ENCODE measurements at regions not wholly inside any gene's neighbourhood (a gene's known extent, or its start where the extent isn't known, plus 50 kb on each side); places are given as distances from the start of the nearest gene placed in this dataset.

DNA sequence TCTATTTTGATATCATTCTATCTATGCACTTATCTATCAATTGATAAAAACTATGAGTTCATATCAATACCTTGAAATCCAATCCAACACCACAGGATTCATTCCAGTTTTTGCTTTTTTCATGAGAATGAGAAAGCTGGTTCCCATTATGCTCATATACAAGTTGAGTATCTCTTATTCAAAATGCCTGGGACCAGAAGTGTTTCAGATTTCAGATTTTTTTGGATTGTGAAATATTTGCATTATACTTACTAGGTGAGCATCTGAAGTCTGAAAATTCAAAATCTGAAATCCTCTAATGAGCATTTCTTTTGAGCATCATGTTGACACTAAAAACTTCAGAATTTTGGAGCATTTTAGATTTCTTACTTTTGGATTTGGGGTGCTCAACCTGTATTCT lies 67.8 kb upstream of the DCBLD2 start:
- in situ Hi-C loops (cut with MboI; ENCODE audit: low sequenced_read_pairs), result no loop called here

DNA sequence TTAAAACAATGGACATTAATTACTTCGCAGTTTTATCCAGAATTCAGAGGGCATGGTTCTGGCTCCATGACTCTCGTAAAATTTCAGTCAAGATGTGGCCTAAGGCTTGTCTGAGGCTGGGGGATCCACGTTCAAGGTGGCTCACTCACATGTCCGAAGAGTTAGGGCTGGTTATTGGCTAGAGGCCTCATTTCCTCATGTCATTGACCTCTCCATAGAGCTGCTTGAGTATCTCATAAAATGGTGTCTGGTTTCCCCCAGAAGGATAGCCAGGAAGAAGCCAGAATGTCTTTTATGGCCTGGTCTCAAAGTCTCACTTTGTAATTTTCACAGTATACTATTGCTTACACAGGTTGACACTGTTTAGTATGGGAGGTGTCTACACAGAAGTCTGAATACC lies 67.3 kb upstream of the DCBLD2 start:
- in situ Hi-C loops (cut with MboI; ENCODE audit: low sequenced_read_pairs), result no loop called here

DNA sequence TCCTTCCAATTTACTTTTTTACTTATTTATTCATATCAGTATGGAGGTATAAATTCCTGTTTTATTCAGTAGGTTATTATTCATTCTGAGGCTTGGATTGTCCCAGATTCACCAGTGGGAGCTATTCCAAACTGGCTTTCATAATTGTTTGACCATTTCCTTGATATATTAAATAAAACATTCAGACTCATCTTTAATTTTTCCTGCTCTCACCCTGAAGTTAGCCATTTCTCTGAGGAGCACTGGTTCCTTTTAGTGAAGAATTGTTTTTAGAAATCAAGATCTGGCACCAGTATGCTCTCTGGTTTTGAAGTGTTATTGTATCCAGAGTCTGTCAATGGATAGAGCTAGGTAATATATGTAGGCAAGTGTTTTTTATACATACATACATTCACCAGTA lies 66.9 kb upstream of the DCBLD2 start:
- in situ Hi-C loops (cut with MboI; ENCODE audit: low sequenced_read_pairs), result no loop called here

DNA sequence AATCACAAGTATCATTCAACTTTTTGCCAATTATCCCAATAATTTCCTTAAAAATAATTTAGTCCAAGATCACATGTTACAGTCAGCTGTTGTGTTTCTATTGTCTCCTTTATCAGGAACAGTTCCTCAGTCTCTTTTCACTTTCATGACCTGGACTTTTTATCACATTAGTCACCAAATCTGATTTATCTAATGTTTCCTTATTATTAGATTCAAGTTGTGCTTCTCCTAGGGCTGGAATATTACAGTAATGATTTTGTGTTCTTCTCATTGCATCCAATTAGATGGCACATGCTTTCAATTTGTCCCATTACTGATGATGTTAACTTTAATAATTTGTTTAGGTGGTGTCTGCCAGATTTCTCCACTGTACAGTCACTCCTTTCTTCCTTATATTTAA lies 66.3 kb upstream of the DCBLD2 start:
- in situ Hi-C loops (cut with MboI; ENCODE audit: low sequenced_read_pairs), result no loop called here

DNA sequence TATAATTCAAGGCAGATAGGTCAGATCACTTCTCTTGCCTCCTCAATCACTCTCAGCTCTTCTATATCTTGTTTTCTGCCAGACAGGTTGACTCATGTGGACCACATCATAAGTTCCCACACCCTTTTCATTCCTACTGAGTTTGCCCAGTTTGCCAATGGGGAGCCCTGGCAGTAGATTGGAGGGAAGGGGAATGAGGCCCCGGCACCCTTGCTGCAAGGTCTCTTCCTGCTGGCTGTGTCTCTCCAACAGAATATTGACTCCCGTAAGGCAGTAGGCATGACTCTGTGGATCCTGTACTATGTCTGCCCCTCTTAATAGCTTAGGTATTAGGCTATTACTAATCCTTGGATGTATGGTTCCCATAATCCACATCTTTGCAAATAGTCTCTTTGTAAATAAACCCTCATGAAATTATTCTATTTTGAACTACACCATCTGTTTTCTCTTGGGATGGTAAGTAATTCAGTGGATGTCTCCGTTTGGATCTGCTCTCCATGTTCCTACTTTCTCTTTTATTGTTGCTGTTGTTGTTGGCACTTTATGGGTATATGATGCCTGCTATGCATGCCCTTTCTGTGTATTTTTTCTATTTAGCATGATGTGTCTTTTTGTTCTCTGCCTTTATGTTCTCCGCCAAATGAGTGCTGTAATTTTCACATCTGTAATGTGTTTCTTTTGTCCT lies 65.5 kb upstream of the DCBLD2 start:
- in situ Hi-C loops (cut with MboI; ENCODE audit: low sequenced_read_pairs), result no loop called here

DNA sequence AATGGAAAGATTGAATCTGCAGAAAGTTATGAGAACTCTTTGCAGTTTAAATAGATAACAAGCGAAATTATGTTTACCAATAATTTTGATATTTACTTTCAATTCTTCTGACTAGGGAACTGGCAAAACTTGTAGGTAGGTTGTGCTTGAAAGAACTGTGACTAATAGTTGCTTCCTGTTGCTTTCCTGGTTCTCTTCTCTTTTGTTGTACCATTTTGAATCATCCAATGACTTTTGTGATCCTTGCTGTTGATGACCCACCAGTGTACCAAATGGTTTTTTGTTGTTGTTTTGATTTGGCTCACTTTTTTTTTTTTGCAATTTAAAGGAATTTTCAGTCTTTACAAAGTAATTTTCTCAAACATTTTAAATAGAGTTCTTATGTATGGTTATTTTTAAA lies 64.9 kb upstream of the DCBLD2 start:
- in situ Hi-C loops (cut with MboI; ENCODE audit: low sequenced_read_pairs), result no loop called here

DNA sequence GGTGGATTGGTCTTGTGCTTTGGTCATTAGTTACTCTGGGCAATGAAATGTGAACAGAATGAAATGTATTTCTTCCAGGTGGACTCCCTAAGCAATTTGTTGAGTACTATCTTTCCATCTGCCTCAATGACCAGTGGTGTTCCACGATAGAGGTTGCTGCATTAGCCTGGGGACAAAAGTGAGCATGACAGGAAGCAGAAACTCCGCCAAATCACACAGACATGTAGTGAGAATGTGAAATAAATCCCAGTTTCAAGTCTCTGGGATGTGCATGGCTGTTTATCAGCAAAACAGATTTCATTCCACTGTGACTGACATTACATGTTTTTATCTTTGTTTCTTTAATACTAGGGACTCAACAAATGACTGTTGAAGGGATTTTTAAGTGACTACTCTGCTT lies 63.3 kb upstream of the DCBLD2 start:
- in situ Hi-C loops (cut with MboI; ENCODE audit: low sequenced_read_pairs), result no loop called here

DNA sequence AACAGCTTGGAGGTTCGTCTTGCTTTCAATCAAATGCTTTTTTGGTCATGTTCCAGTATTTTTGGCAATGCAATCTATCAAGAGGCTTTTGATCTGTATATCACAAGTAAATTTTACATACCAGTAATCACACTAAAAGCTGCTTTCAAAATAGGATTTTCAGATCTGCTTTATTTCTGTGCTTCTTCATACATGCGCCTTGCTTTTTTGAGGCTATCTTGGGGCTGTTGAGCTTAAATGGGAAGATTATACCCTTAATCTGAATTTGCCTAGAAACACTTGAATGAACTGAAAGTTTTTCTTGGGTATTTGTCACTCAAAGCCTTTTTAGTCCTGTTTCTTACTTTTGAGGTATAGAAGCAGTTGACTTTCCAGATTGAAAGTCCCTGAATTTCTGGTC lies 62.1 kb upstream of the DCBLD2 start:
- in situ Hi-C loops (cut with MboI; ENCODE audit: low sequenced_read_pairs), result no loop called here

DNA sequence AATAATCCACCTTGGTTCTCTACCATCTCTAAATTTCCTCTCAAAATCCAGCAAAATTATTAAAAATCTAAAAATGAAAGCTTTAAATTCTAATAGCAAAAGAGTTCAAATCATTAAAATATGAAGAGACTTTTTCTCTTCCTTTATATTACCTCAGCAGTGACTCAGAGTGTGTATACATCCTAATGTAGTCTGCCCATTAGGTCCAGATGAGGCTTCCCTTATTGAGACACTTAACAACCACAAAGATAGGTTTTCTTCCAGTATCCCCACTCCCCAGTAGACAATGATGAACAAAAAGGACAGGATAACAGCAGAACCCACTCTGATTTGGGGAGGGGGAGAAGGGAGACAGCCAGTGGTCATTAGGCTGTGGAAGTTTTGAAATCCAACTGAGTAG lies 61.5 kb upstream of the DCBLD2 start:
- in situ Hi-C loops (cut with MboI; ENCODE audit: low sequenced_read_pairs), result no loop called here

DNA sequence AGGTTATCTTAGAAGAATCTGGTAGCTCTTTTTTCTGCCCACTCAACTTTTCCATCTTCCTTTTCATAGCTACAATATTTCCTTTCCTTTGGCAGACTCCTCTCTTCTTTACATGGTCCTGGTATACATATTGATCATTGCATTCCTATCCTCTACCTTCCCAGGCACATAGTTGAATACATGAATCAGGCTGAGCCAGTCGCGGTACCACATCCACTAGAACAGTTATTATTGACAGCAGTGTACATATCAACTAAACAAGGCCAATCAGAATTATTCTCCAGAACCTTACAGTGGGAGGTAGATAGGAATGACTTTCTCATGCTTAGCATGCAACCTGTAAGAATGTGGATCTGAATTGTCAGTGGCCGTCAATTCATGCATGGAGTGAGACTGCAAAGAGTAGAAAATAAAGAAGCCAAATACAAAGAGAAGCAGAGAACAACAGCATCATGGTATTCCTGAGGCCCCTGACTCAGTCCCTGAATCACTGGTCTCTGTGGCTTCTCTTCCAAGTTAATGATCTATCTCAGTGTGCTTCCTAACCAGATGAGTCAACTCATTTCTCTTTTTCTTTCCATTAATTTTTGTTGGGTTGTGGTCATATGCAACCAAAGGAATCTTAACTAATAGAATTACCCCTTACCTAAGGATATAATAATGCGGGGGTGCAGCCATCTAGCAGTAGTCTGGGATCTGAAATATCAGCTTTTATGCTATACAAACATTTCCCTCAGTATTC lies 60.9 kb upstream of the DCBLD2 start:
- in situ Hi-C loops (cut with MboI; ENCODE audit: low sequenced_read_pairs), result no loop called here

DNA sequence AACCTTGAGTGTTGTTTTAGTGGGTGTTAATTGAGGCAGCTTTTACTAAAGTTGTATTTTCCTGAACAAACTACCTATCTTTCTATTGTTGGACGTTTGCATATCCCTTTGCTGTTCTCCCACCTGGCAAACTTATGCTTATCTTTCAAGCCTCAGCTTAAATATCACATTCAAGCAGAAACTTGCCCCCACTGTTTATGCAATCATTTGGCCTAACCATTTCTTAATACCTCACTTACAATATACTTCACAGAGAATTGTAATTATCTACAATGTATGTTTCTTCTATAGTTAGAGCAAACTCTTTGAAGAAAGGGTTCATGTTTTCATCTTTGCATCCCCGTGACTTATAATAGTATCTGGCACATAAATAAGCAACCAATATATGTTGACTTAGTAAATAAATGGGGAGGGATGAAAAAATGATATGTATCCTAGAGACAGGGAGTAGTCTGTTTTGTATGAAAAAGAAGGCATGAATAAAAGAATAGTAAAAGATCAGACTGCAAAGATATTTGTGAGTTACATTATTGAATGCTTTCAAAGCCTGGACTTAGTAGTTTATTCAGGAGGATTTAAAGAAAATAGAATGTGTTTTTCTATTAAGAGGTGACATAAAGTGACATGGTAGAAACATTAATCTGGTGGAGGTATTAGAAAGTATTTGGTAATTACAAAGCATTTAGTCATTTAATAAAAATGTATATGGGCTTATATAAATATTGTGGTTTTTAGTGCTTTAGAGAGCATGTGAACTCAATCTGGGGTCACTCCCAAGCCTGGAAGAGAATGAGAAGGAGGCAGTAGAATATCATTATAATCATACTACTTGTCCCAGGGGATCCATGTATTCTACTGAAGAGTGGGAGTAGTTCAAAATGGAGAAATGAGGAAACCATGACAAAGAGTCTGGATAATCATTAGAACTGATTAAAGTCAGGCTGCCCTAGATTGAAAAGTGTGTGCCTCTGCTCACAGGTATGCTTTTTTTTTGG lies 60.0 kb upstream of the DCBLD2 start:
- in situ Hi-C loops (cut with MboI; ENCODE audit: low sequenced_read_pairs), result no loop called here

DNA sequence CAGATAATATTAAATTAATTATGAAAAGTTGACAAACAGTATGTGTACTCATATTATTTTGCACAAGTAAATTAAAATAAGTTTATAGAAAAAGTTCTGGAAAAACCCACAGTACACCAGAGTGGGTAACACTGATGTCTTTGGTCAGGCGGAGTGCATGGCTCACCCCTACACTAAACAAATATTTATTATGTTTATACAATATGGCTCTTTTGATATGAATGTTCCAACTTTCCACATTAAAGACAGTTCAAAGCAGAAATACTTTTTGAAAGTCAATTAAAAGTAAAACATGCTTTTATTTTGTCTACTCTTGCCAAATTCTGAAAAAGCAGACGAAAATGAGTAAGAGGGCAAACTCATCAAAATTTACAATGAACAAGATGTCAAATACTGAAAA lies 56.2 kb upstream of the DCBLD2 start:
- in situ Hi-C loops (cut with MboI; ENCODE audit: low sequenced_read_pairs), result no loop called here

DNA sequence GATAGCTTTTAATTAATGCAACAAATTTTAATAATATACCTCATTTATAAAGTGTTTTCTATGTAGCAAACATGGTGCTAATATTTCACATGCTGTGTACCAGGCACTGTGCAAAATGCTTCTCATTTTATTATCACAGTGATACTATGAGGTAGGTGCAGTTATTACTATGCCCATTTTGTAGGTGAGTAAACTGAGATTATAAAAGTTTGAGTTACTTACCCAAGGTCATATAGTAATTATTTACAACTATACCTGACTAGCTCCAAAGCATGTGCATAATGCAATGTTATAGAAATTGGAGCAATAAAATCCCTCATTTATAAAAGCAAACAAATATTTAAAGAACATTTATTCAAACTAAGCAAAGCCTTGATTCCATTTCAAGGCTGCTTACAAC lies 54.5 kb upstream of the DCBLD2 start:
- in situ Hi-C loops (cut with MboI; ENCODE audit: low sequenced_read_pairs), result no loop called here

DNA sequence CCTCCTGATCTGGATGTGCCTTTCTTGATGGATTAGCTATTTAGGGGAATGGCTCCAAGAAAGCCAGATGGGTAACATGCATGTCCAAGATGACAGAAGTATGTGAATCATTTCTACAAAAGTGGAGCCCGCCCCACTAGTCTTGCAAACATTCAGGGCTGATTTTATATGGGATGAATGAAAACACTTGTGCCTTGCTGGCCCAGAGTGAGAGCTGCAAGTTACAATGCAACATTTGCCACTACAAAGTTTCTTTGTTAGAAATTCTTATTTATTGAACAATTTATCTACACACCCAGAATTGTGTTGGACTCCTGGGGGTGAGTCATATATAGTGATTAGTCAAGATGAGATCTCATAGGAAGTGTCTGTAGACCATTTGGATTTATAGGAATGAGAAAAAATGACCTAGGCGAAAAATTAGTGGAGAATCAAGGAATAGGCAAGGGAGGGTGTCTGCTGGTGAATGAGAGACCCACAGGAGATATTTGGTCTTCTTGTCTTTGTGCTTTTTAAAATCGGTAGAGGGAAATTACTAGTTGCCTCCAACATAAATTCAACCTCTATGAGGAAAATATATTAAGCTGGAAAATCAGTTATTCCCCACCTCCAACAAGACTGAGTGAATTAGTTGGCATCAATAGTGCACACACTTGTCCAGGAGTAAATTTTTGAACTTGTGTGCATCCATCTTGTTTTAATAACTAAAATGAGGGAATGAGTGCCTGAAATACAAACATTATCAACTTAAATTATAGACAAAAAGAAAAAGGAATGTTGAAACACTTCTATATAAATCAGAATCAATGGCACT lies 53.5 kb upstream of the DCBLD2 start:
- in situ Hi-C loops (cut with MboI; ENCODE audit: low sequenced_read_pairs), result no loop called here

DNA sequence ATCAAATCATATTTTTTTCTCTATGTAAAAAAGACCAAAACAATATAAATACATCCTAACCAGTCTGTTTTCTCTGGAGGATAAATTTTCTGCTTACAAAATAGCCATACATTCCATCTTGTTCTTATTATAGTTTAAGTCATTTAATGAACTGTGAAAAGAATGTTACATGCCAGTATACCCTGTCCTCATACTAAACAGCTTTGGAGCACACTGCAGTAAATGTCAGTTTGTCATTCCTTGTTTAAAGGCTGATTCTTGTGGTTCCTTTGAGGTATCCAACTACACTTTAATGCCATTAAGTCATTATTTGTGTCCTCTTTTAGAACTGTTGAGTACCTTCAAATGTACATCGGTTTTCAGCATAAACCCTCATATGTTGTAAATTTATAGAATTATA lies 52.7 kb upstream of the DCBLD2 start:
- in situ Hi-C loops (cut with MboI; ENCODE audit: low sequenced_read_pairs), result no loop called here

DNA sequence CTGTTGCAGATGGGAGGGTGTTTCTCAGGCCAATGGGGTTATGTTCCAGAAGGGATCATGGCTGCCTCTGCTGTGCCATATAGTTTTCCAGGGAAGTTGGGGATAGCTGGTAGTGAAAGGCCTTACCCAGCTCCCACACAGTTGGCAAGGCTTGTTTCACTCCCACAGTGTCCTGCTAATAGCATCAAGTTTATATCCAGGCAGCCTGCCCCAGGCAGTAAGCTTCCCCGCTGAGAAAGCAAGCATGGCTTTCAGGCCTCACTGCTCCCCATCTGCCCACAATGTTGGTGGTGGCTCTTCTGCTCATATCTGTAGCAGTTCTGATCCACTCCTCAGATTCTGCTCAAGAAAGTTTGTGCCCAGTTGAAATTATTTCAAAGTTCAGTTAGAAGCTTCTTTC lies 50.9 kb upstream of the DCBLD2 start:
- in situ Hi-C loops (cut with MboI; ENCODE audit: low sequenced_read_pairs), result no loop called here

Measured in HL-60/S4 treated with phorbol 12-myristate 13-acetate at 8.2 ng/mL for 4 days and 3 days (cell line).